Activated naive CD4-positive, alpha-beta T cell treated with anti-CD3 and anti-CD28 coated beads, Interleukin-2, amount 50 U/mL, for 72 hours (primary cell): ENCODE measurements at regions not wholly inside any gene's neighbourhood (a gene's known extent, or its start where the extent isn't known, plus 50 kb on each side); places are given as distances from the start of the nearest gene placed in this dataset.

Source experiments
- ATAC-seq, 2 donors: fragments of 150-1000 bp; cut with Tn5 transposase; 2 replicates each; pipeline ENCODE4 v1.10.0; 2021; ENCODE audit warnings: mild to moderate bottlenecking in 2 of 2, moderate library complexity in 2 of 2
- DNase-seq, 2 donors: peaks; one replicate each; pipeline ENCODE4 v3.0.0; 2021 to 2022; ENCODE audit warnings: low spot score in 2 of 2
- H3K27ac Mint-ChIP-seq, 2 donors: one replicate each; pipeline ENCODE4 v1.8.0; 2022; ENCODE audit warnings: mild to moderate bottlenecking in 2 of 2, mixed read lengths in 2 of 2
- H3K36me3 Mint-ChIP-seq, 2 donors: one replicate each; pipeline ENCODE4 v1.8.0; 2022; ENCODE audit warnings: mixed read lengths in 2 of 2
- H3K9me3 Mint-ChIP-seq, 2 donors: one replicate each; pipeline ENCODE4 v1.8.0; 2022; ENCODE audit warnings: mixed read lengths in 2 of 2

- H3K36me3 Mint-ChIP-seq, result no peaks in the 10 kb centered on the region
- no peak overlapping the region for H3K27ac Mint-ChIP-seq
- H3K9me3 Mint-ChIP-seq, result peaks cover 11 to 17% of the 10 kb centered on the region in 2 donors
- DNase-seq (no peak), ATAC-seq (no peak)
Observed at GRCh38 chr9:119026120-119026519, 343.1 kb downstream of the BRINP1 start.

GRCh38 chr9:119027901-119028699 lies 341.1 kb downstream of the BRINP1 start:
- Mint-ChIP-seq H3K27ac (no peak overlapping the region), H3K9me3 (peaks cover 17 to 20% of the 10 kb centered on the region in 2 donors), H3K36me3 (no peaks in the 10 kb centered on the region)
- DNase-seq, result no peak
- ATAC-seq, result no peak

DNA sequence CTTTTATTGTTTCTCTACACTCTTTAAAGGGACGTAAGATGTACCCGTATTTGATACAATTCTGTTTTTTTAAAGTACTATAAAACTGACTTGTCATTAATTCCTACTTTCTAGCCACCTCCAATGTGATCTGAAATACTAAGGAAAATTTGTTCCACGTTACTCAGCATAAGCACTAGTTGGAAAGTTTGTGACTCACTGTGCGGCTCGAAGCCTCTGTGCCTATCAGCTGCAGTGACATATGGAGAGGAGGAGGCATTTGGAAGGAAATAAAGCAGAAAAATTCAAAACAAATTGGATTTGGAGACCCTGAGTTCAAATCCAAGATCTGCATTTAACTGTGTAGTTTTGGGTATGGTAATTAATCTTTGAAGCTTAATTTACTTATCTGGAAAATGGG lies 339.3 kb downstream of the BRINP1 start:
- Mint-ChIP-seq H3K27ac (no peak overlapping the region), H3K36me3 (no peaks in the 10 kb centered on the region), H3K9me3 (peaks cover 20 to 23% of the 10 kb centered on the region in 2 donors)
- ATAC-seq (no peak), DNase-seq (no peak)

- ATAC-seq (no peak), DNase-seq (no peak)
- Mint-ChIP-seq H3K27ac (no peak overlapping the region), H3K9me3 (peaks cover 10 to 13% of the 10 kb centered on the region in 2 donors), H3K36me3 (no peaks in the 10 kb centered on the region)
Observed at GRCh38 chr9:119033596-119033995, 335.6 kb downstream of the BRINP1 start.

DNA sequence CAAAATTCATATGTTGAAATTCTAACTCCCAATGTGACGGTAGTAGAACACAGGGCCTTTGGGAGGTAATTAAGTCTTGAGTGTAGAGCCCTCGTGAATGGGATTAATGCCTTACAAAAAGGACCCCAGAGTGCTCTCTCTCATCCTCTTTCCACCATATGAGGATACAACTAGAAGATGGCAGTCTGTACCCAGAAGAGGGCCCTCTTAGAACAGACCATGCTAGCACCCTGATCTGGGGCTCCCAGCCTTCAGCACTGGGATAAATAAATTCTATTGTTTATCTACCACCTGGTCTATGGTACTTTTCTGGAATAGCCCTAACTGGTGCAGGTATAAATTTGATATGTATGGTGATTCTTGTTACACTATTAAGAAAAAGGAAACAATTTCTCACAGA lies 332.3 kb downstream of the BRINP1 start:
- ATAC-seq (no peak), DNase-seq (no peak)
- Mint-ChIP-seq H3K27ac (no peak overlapping the region), H3K9me3 (peaks cover 9 to 10% of the 10 kb centered on the region in 2 donors), H3K36me3 (peaks cover 0 to 4% of the 10 kb centered on the region in 2 donors)

GRCh38 chr9:119043996-119044395 lies 325.2 kb downstream of the BRINP1 start:
- DNase-seq (no peak), ATAC-seq (no peak)
- H3K36me3 Mint-ChIP-seq, result peaks cover 0 to 4% of the 10 kb centered on the region in 2 donors
- H3K27ac Mint-ChIP-seq, result no peak overlapping the region
- H3K9me3 Mint-ChIP-seq, result peaks cover 8 to 23% of the 10 kb centered on the region in 2 donors

DNA sequence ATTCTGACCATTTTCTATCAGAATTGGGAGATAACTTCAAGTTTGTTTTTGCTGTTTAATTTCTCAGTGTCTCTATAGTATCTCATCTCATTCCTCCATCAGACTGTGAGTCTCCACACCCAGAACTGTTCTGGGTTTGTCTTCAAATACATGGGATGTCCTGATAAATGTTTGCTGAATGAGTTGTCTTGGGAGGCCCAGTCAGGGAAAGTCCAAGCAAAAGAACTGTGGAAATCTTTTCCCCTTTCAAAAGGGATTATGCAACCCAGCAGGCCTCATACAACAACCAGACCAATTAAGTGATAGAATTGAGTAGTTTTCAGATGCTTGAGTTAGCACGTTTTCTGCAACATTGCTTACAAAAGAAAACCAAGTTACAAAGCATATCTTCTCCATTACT lies 324.4 kb downstream of the BRINP1 start:
- peaks cover 8 to 25% of the 10 kb centered on the region in 2 donors for H3K9me3 Mint-ChIP-seq
- DNase-seq, result no peak
- H3K27ac Mint-ChIP-seq, result no peak overlapping the region
- peaks cover 0 to 4% of the 10 kb centered on the region in 2 donors for H3K36me3 Mint-ChIP-seq
- ATAC-seq, result no peak

DNA sequence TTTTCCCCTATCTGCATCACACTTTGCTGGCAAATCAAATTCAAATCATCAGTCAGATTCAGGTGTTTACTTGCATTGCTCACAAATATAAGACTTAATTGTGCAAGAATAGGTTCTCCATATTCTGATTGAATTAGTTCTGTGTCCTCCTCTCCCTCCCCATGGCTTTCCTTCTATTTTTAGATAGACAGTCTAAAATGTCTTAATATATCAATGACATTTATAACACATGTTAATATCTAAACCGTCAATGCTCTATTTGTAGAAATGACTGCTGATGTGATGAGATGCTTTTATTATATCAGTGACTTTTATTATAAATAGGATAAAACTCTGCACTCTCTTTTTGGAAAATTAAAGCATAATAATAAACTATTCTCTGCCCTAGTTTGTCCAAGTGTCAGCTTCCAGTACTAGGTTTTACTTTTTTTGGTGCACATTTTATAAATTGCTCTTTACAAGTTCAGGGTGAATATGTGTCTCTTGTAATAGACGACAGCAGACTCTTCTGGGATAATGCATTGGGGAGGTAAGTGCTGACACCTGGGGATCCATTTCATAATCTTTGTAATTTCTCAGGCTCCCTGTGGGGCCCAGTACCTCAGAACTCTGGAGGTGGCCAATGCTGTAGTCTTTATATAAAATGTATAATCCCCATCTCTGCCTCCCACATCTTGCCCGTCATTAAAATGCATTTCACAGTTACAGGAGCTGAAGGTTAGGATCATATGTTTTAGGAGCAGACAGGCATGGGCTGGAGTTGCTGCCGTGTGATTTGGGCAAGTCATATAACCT lies 321.5 kb downstream of the BRINP1 start:
- no peak for ATAC-seq
- DNase-seq, result no peak
- no peaks in the 10 kb centered on the region for H3K36me3 Mint-ChIP-seq
- H3K27ac Mint-ChIP-seq, result no peak overlapping the region
- H3K9me3 Mint-ChIP-seq, result peaks cover 4 to 27% of the 10 kb centered on the region in 2 donors

DNA sequence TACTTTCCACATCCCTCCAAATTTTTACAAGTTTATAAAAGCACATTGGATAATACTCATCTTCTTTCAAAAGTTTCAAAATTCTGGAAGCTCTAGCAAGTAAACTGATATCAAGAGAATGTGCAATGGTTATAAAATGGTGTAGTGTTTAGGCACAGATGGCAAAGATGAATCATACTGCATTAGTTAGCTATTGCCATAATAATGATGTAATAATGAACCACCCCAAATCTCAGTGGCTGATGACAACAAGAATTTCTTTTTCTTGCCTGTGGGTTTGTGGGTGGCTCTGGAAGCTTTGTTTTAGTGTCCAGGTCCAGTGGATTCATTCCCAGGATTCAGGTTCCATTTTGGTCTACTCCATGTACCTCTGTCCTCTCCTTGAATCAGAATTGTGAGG lies 319.0 kb downstream of the BRINP1 start:
- Mint-ChIP-seq H3K27ac (no peak overlapping the region), H3K36me3 (no peaks in the 10 kb centered on the region), H3K9me3 (peaks cover 4 to 17% of the 10 kb centered on the region in 2 donors)
- DNase-seq, result no peak
- ATAC-seq, result no peak

DNA sequence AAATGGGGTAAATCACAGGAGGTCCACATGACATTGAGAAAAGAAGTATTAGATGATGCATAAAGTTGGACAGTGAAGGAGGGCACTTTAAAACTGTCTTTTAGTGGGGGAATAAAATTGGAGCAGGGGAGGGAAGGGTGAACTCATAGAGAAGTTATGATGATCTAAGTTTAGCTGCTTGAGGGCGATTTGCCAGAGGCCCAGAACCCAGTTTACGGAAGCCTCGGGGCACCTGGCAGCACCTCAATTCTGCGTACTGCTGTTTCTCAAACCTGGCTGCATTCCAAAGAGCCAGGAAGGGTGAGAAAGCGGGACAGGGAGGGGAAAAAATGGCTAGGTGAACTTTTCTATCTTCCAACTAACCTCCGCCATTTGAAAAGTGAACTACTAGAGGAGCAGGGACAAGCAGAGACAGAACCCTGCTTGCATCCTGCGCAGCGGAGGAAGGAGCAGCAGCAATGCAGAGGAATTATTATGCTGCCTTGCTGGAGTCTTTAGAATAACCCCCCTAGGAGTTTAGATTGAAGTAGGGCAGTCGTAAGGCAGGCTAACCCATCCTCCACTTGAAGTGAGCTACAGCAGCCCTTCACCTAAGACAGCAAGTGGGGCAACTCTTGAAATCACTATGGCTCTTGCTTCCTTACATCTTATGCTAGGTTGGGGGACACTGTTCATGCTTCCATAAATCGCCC lies 316.8 kb downstream of the BRINP1 start:
- no peak for ATAC-seq
- no peak for DNase-seq
- H3K36me3 Mint-ChIP-seq, result no peaks in the 10 kb centered on the region
- H3K9me3 Mint-ChIP-seq, result peaks cover 8 to 13% of the 10 kb centered on the region in 2 donors
- no peak overlapping the region for H3K27ac Mint-ChIP-seq

GRCh38 chr9:119053070-119053469 lies 316.2 kb downstream of the BRINP1 start:
- peaks cover 8 to 12% of the 10 kb centered on the region in 2 donors for H3K9me3 Mint-ChIP-seq
- ATAC-seq (no peak), DNase-seq (no peak)
- H3K36me3 Mint-ChIP-seq, result no peaks in the 10 kb centered on the region
- H3K27ac Mint-ChIP-seq, result no peak overlapping the region

- Mint-ChIP-seq H3K9me3 (peaks cover 3 to 5% of the 10 kb centered on the region in 2 donors), H3K27ac (no peak overlapping the region), H3K36me3 (no peaks in the 10 kb centered on the region)
- ATAC-seq (no peak), DNase-seq (no peak)
Observed at GRCh38 chr9:119060629-119061385, 308.4 kb downstream of the BRINP1 start.

DNA sequence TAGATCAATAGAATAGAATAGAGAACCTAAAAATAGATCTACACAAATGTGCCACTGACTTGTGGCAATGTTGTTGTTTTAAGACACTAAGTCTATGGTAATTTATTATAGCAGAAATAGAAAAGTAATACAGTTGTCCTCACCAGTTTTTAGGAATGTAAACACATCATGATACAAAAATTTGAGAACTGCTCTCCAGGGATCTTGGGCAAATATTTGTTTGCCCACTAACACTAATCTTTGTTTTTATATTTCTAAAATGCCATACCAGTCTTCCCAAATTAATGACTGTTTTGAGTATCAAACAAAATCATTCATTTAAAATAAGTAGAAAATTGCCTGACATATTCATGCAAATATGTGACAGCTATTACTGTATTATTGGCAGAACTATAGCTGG lies 297.6 kb downstream of the BRINP1 start:
- H3K36me3 Mint-ChIP-seq, result peaks cover 0 to 12% of the 10 kb centered on the region in 2 donors
- peaks cover 14 to 19% of the 10 kb centered on the region in 2 donors for H3K9me3 Mint-ChIP-seq
- DNase-seq (no peak), ATAC-seq (no peak)
- H3K27ac Mint-ChIP-seq, result no peak overlapping the region

DNA sequence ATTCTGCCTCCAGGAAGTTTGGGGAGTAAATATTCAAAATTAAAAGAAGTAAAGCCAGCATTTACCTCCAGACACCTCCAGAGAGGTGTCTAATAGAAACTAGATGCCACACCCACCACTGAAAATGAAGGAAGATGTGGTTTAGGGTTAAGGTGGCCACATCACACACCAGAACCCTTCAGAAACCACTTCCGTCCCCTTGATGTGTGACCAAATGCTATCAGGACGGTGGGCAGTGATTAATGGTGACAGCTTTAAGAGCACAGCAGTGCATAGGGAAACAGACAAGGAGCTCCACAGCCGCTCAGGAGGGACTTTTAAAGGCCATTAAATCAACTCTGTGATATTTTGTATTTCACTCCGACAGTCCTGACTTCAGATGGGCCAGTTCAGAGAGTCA lies 295.2 kb downstream of the BRINP1 start:
- no peak overlapping the region for H3K27ac Mint-ChIP-seq
- no peak for ATAC-seq
- H3K9me3 Mint-ChIP-seq, result peaks cover 12 to 14% of the 10 kb centered on the region in 2 donors
- H3K36me3 Mint-ChIP-seq, result peaks cover 0 to 6% of the 10 kb centered on the region in 2 donors
- DNase-seq, result no peak

DNA sequence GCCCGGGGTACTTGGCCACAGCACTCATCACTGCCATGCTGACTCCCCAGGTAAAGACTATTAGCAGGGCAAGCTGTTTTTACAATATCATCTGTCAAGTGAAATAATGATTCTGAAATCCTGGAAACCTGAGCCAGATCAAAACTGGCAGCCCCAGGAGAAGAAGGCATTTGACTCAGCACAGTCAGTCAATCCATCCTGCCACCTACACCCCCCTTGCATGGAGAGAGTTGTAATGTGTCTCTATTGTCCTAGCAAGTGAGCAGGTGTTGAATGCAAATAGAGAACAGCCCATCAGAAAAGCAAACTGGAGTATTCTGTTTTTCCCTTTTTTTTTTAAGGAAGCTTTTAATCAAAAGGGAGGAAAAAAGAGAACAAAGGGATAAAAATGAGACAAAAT lies 291.2 kb downstream of the BRINP1 start:
- DNase-seq (no peak), ATAC-seq (no peak)
- no peak overlapping the region for H3K27ac Mint-ChIP-seq
- H3K36me3 Mint-ChIP-seq, result no peaks in the 10 kb centered on the region
- H3K9me3 Mint-ChIP-seq, result peaks cover 10 to 12% of the 10 kb centered on the region in 2 donors

DNA sequence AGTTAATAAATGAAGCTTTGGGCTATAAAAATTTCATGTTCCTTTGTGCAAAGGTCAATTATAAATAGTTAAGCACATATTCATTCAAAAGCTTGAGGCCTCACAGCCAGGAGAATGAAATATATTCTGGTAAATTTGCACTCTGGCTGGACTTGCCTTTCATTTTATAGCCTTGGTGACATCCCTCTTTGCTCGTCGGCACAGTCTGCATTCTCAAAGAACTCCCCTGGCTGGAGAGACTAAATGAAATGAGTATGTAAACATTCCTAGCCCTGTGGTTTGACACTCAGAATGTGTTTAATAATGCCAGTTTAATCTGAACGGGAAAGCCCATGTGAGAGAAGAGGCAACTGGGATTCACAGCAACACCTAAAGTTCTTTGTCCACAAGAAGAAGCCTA lies 285.6 kb downstream of the BRINP1 start:
- peaks cover 18 to 23% of the 10 kb centered on the region in 2 donors for H3K9me3 Mint-ChIP-seq
- peaks cover 0 to 7% of the 10 kb centered on the region in 2 donors for H3K36me3 Mint-ChIP-seq
- ATAC-seq, result no peak
- H3K27ac Mint-ChIP-seq, result no peak overlapping the region
- no peak for DNase-seq
